HG03469 (cell line): ENCODE measurements at regions not wholly inside any gene's neighbourhood (a gene's known extent, or its start where the extent isn't known, plus 50 kb on each side); places are given as distances from the start of the nearest gene placed in this dataset.

Experiments
- ATAC-seq: cut with Tn5 transposase; IDR thresholded peaks from one replicate; pipeline ENCODE4 v1.9.1; 2021; ENCODE audit warnings: mild to moderate bottlenecking, moderate library complexity, moderate number of reproducible peaks; ENCODE audit not compliant: unreplicated experiment

GRCh38 chr7:16235147-16236114 lies 185.9 kb downstream of the CRPPA start:
- no peak for ATAC-seq

GRCh38 chr7:16234493-16235146 lies 186.7 kb downstream of the CRPPA start:
- ATAC-seq: no peak

GRCh38 chr7:16233517-16233916 lies 187.8 kb downstream of the CRPPA start:
- ATAC-seq: no peak

GRCh38 chr7:16232273-16232672 lies 189.1 kb downstream of the CRPPA start:
- ATAC-seq: no peak

GRCh38 chr7:16223963-16224707 lies 197.2 kb downstream of the CRPPA start:
- no peak for ATAC-seq

GRCh38 chr7:16212610-16213009 lies 208.7 kb downstream of the CRPPA start:
- no peak for ATAC-seq

GRCh38 chr7:16212032-16212431 lies 209.3 kb downstream of the CRPPA start:
- ATAC-seq: no peak

GRCh38 chr7:16211402-16211925 lies 209.9 kb downstream of the CRPPA start:
- ATAC-seq: no peak

GRCh38 chr7:16210171-16210570 lies 211.2 kb downstream of the CRPPA start:
- no peak for ATAC-seq

- no peak for ATAC-seq
Observed at GRCh38 chr7:16207321-16207720, 214.0 kb downstream of the CRPPA start.

- ATAC-seq: no peak
Observed at GRCh38 chr7:16205466-16205865, 215.9 kb downstream of the CRPPA start.

GRCh38 chr7:16204953-16205352 lies 216.4 kb downstream of the CRPPA start:
- no peak for ATAC-seq

- ATAC-seq: no peak
Observed at GRCh38 chr7:16203065-16203464, 218.3 kb downstream of the CRPPA start.

- no peak for ATAC-seq
Observed at GRCh38 chr7:16202303-16202702, 219.0 kb downstream of the CRPPA start.

GRCh38 chr7:16200591-16200990 lies 220.7 kb downstream of the CRPPA start:
- ATAC-seq: no peak

GRCh38 chr7:16193631-16194030 lies 227.7 kb downstream of the CRPPA start:
- ATAC-seq: no peak

GRCh38 chr7:16189026-16189715 lies 232.2 kb downstream of the CRPPA start:
- no peak for ATAC-seq

- ATAC-seq: no peak
Observed at GRCh38 chr7:16187131-16187530, 234.2 kb downstream of the CRPPA start.

GRCh38 chr7:16178585-16178984 lies 242.8 kb downstream of the CRPPA start:
- no peak for ATAC-seq

- no peak for ATAC-seq
Observed at GRCh38 chr7:16178092-16178491, 243.2 kb downstream of the CRPPA start.

GRCh38 chr7:16174253-16174652 lies 247.1 kb downstream of the CRPPA start:
- ATAC-seq: no peak
